RWPE2 (cell line): ENCODE measurements at regions not wholly inside any gene's neighbourhood (a gene's known extent, or its start where the extent isn't known, plus 50 kb on each side); places are given as distances from the start of the nearest gene placed in this dataset.

Experiments used
- ATAC-seq: fragments of 200-7000 bp; cut with Tn5 transposase; 3 replicates; pipeline ENCODE4 v1.9.1; 2021; ENCODE audit warnings: low read depth
- DNase-seq: peaks from one replicate; pipeline ENCODE4 v3.0.0-alpha.2; 2020; ENCODE audit warnings: low spot score
- H3K27ac ChIP-seq: fragments of 450-650 bp; 2 replicates; pipeline ENCODE4 v1.5.1; 2017; ENCODE audit warnings: mild to moderate bottlenecking; ENCODE audit not compliant: poor library complexity, severe bottlenecking
- H3K27me3 ChIP-seq: fragments of 250-450 bp; sonication (Bioruptor Pico); 2 replicates; pipeline ENCODE4 v1.5.1; 2021; ENCODE audit warnings: mild to moderate bottlenecking, moderate library complexity; ENCODE audit not compliant: insufficient read depth, poor library complexity, severe bottlenecking
- H3K36me3 ChIP-seq: fragments of 250-450 bp; sonication (Bioruptor Pico); 2 replicates; pipeline ENCODE4 v1.5.1; 2020; ENCODE audit warnings: low read depth, mild to moderate bottlenecking, moderate library complexity
- H3K4me1 ChIP-seq: fragments of 250-450 bp; sonication (Bioruptor Pico); 2 replicates; pipeline ENCODE4 v1.5.1; 2021; ENCODE audit warnings: mild to moderate bottlenecking, moderate library complexity; ENCODE audit not compliant: insufficient read depth, poor library complexity, severe bottlenecking
- H3K4me3 ChIP-seq: fragments of 250-450 bp; sonication (Bioruptor Pico); 2 replicates; pipeline ENCODE4 v1.5.1; 2021; ENCODE audit warnings: mild to moderate bottlenecking, moderate library complexity; ENCODE audit not compliant: severe bottlenecking
- H3K9me3 ChIP-seq: fragments of 250-450 bp; sonication (Bioruptor Pico); 2 replicates; pipeline ENCODE4 v1.5.1; 2021; ENCODE audit warnings: mild to moderate bottlenecking, moderate library complexity; ENCODE audit not compliant: severe bottlenecking
- CTCF ChIP-seq: fragments of 450-650 bp; IDR thresholded peaks from one replicate; pipeline ENCODE4 v1.5.1; 2017; ENCODE audit warnings: mild to moderate bottlenecking, moderate library complexity; ENCODE audit not compliant: poor library complexity, severe bottlenecking

GRCh38 chr4:3366893-3367775, 74.3 kb downstream of the RGS12 start:
- H3K4me3 ChIP-seq: no peak overlapping the region
- no peaks in the 10 kb centered on the region for H3K27me3 ChIP-seq
- H3K27ac ChIP-seq: no peak overlapping the region
- ATAC-seq: no peak
- no peak for TF ChIP-seq CTCF
- peaks cover 13% of the 10 kb centered on the region for H3K4me1 ChIP-seq
- no peaks in the 10 kb centered on the region for H3K9me3 ChIP-seq
- no peaks in the 10 kb centered on the region for H3K36me3 ChIP-seq
- DNase-seq: peak; percentile 38

- DNase-seq (no peak), ATAC-seq (no peak)
- H3K9me3 ChIP-seq: no peaks in the 10 kb centered on the region
- no peak overlapping the region for H3K27ac ChIP-seq
- H3K36me3 ChIP-seq: no peaks in the 10 kb centered on the region
- H3K27me3 ChIP-seq: no peaks in the 10 kb centered on the region
- H3K4me1 ChIP-seq: peaks cover 13% of the 10 kb centered on the region
- no peak overlapping the region for H3K4me3 ChIP-seq
- no peak for TF ChIP-seq CTCF
Measured at GRCh38 chr4:3367866-3368265, 73.9 kb upstream of the HGFAC start.

- Histone ChIP-seq H3K4me3 (no peak overlapping the region), H3K36me3 (no peaks in the 10 kb centered on the region), H3K27me3 (no peaks in the 10 kb centered on the region), H3K4me1 (peaks cover 13% of the 10 kb centered on the region), H3K27ac (no peak overlapping the region), H3K9me3 (no peaks in the 10 kb centered on the region)
- ATAC-seq (no peak), DNase-seq (no peak)
- TF ChIP-seq CTCF: no peak
Measured at GRCh38 chr4:3368334-3368733, 73.4 kb upstream of the HGFAC start.

- DNase-seq (no peak), ATAC-seq (no peak)
- no peaks in the 10 kb centered on the region for H3K27me3 ChIP-seq
- peaks cover 13% of the 10 kb centered on the region for H3K4me1 ChIP-seq
- no peak overlapping the region for H3K4me3 ChIP-seq
- no peaks in the 10 kb centered on the region for H3K9me3 ChIP-seq
- TF ChIP-seq CTCF: no peak
- H3K27ac ChIP-seq: no peak overlapping the region
- H3K36me3 ChIP-seq: no peaks in the 10 kb centered on the region
Measured at GRCh38 chr4:3368841-3369760, 72.7 kb upstream of the HGFAC start.
